ENCODE measurements at regions not wholly inside any gene's neighbourhood (a gene's known extent, or its start where the extent isn't known, plus 50 kb on each side); places are given as distances from the start of the nearest gene placed in this dataset.
"Not testable (repeated sequence)": the region's sequence is repeated elsewhere in the genome, so short reads cannot be mapped to it uniquely, and the experiment has no call there.

GRCh38 chr6:144681334-144681733 lies 396.2 kb downstream of the UTRN start:
- TF ChIP-seq ZNF274 (IDR thresholded peaks at IDR 0.05; ENCODE audit: low read depth, low read length) (no peak), SUZ12 (IDR thresholded peaks at IDR 0.05; ENCODE audit: extremely low read depth, insufficient read depth, insufficient read length) (no peak), YY1 (IDR thresholded peaks at IDR 0.05; ENCODE audit: insufficient read depth, insufficient read length) (no peak)
- H3K4me1 ChIP-seq (ENCODE audit: insufficient read depth, insufficient read length) = no peaks in the 10 kb centered on the region
- H3K36me3 ChIP-seq (ENCODE audit: insufficient read depth, insufficient read length, low read length) = no peaks in the 10 kb centered on the region
- no peak for DNase-seq (ENCODE audit: low read depth, low spot score)
- H3K9me3 ChIP-seq (ENCODE audit: insufficient read depth, low read length) = no peaks in the 10 kb centered on the region
- no peak overlapping the region for H3K9ac ChIP-seq (ENCODE audit: insufficient read length, low read depth)
- H3K4me3 ChIP-seq (ENCODE audit: insufficient read length, low read depth) = no peak overlapping the region
- H3K27me3 ChIP-seq (ENCODE audit: insufficient read depth, insufficient read length) = no peaks in the 10 kb centered on the region

- no peak for DNase-seq (ENCODE audit: low read depth, low spot score)
- Histone ChIP-seq H3K9ac (ENCODE audit: insufficient read length, low read depth) (no peak overlapping the region), H3K4me3 (ENCODE audit: insufficient read length, low read depth) (no peak overlapping the region), H3K9me3 (ENCODE audit: insufficient read depth, low read length) (peaks cover 4% of the 10 kb centered on the region; the same call in 1 of the 2 replicates), H3K36me3 (ENCODE audit: insufficient read depth, insufficient read length, low read length) (no peaks in the 10 kb centered on the region), H3K27me3 (ENCODE audit: insufficient read depth, insufficient read length) (no peaks in the 10 kb centered on the region), H3K4me1 (ENCODE audit: insufficient read depth, insufficient read length) (no peaks in the 10 kb centered on the region)
- TF ChIP-seq SUZ12 (IDR thresholded peaks at IDR 0.05; ENCODE audit: extremely low read depth, insufficient read depth, insufficient read length) (no peak), YY1 (IDR thresholded peaks at IDR 0.05; ENCODE audit: insufficient read depth, insufficient read length) (no peak), ZNF274 (IDR thresholded peaks at IDR 0.05; ENCODE audit: low read depth, low read length) (no peak)
These were observed 398.3 kb downstream of the UTRN start for GRCh38 chr6:144683216-144684070.

GRCh38 chr6:144688713-144689112 lies 403.6 kb downstream of the UTRN start:
- TF ChIP-seq YY1 (IDR thresholded peaks at IDR 0.05; ENCODE audit: insufficient read depth, insufficient read length) = no peak
- Histone ChIP-seq H3K4me3 (ENCODE audit: insufficient read length, low read depth) (no peak overlapping the region), H3K4me1 (ENCODE audit: insufficient read depth, insufficient read length) (no peaks in the 10 kb centered on the region), H3K27me3 (ENCODE audit: insufficient read depth, insufficient read length) (no peaks in the 10 kb centered on the region), H3K36me3 (ENCODE audit: insufficient read depth, insufficient read length, low read length) (no peaks in the 10 kb centered on the region), H3K9ac (ENCODE audit: insufficient read length, low read depth) (no peak overlapping the region), H3K9me3 (ENCODE audit: insufficient read depth, low read length) (peaks cover 10% of the 10 kb centered on the region)
- DNase-seq (ENCODE audit: low read depth, low spot score) = no peak

GRCh38 chr6:144689503-144690040 lies 404.4 kb downstream of the UTRN start:
- TF ChIP-seq SUZ12 (IDR thresholded peaks at IDR 0.05; ENCODE audit: extremely low read depth, insufficient read depth, insufficient read length) (no peak), ZNF274 (IDR thresholded peaks at IDR 0.05; ENCODE audit: low read depth, low read length) (no peak), YY1 (IDR thresholded peaks at IDR 0.05; ENCODE audit: insufficient read depth, insufficient read length) (no peak)
- Histone ChIP-seq H3K9ac (ENCODE audit: insufficient read length, low read depth) (no peak overlapping the region), H3K4me1 (ENCODE audit: insufficient read depth, insufficient read length) (no peaks in the 10 kb centered on the region), H3K4me3 (ENCODE audit: insufficient read length, low read depth) (no peak overlapping the region), H3K36me3 (ENCODE audit: insufficient read depth, insufficient read length, low read length) (no peaks in the 10 kb centered on the region), H3K9me3 (ENCODE audit: insufficient read depth, low read length) (peaks cover 10% of the 10 kb centered on the region), H3K27me3 (ENCODE audit: insufficient read depth, insufficient read length) (no peaks in the 10 kb centered on the region)
- DNase-seq (ENCODE audit: low read depth, low spot score) = no peak

- H3K36me3 ChIP-seq (ENCODE audit: insufficient read depth, insufficient read length, low read length) = no peaks in the 10 kb centered on the region
- TF ChIP-seq SUZ12 (IDR thresholded peaks at IDR 0.05; ENCODE audit: extremely low read depth, insufficient read depth, insufficient read length) (no peak), ZNF274 (IDR thresholded peaks at IDR 0.05; ENCODE audit: low read depth, low read length) (no peak), YY1 (IDR thresholded peaks at IDR 0.05; ENCODE audit: insufficient read depth, insufficient read length) (no peak)
- DNase-seq (ENCODE audit: low read depth, low spot score) = no peak
- peaks cover 10% of the 10 kb centered on the region for H3K9me3 ChIP-seq (ENCODE audit: insufficient read depth, low read length)
- H3K9ac ChIP-seq (ENCODE audit: insufficient read length, low read depth) = no peak overlapping the region
- H3K4me3 ChIP-seq (ENCODE audit: insufficient read length, low read depth) = no peak overlapping the region
- no peaks in the 10 kb centered on the region for H3K4me1 ChIP-seq (ENCODE audit: insufficient read depth, insufficient read length)
- H3K27me3 ChIP-seq (ENCODE audit: insufficient read depth, insufficient read length) = no peaks in the 10 kb centered on the region
These were observed 405.0 kb downstream of the UTRN start for GRCh38 chr6:144690133-144690532.

- TF ChIP-seq SUZ12 (IDR thresholded peaks at IDR 0.05; ENCODE audit: extremely low read depth, insufficient read depth, insufficient read length) = no peak
- no peak for TF ChIP-seq YY1 (IDR thresholded peaks at IDR 0.05; ENCODE audit: insufficient read depth, insufficient read length)
- TF ChIP-seq ZNF274 (IDR thresholded peaks at IDR 0.05; ENCODE audit: low read depth, low read length) = no peak
- no peak overlapping the region for H3K9ac ChIP-seq (ENCODE audit: insufficient read length, low read depth)
- H3K4me1 ChIP-seq (ENCODE audit: insufficient read depth, insufficient read length) = no peaks in the 10 kb centered on the region
- H3K36me3 ChIP-seq (ENCODE audit: insufficient read depth, insufficient read length, low read length) = no peaks in the 10 kb centered on the region
- DNase-seq (ENCODE audit: low read depth, low spot score) = no peak
- no peaks in the 10 kb centered on the region for H3K27me3 ChIP-seq (ENCODE audit: insufficient read depth, insufficient read length)
- peaks cover 10% of the 10 kb centered on the region for H3K9me3 ChIP-seq (ENCODE audit: insufficient read depth, low read length)
- no peak overlapping the region for H3K4me3 ChIP-seq (ENCODE audit: insufficient read length, low read depth)
These were observed 405.5 kb downstream of the UTRN start for GRCh38 chr6:144690666-144691065.

- H3K27me3 ChIP-seq (ENCODE audit: insufficient read depth, insufficient read length); H3K36me3 ChIP-seq (ENCODE audit: insufficient read depth, insufficient read length, low read length); H3K4me1 ChIP-seq (ENCODE audit: insufficient read depth, insufficient read length); H3K4me3 ChIP-seq (ENCODE audit: insufficient read length, low read depth); H3K9ac ChIP-seq (ENCODE audit: insufficient read length, low read depth); DNase-seq (ENCODE audit: low read depth, low spot score); H3K9me3 ChIP-seq (ENCODE audit: insufficient read depth, low read length): not testable (repeated sequence)
These were observed 406.9 kb downstream of the UTRN start for GRCh38 chr6:144692050-144692449.

Measured in NT2/D1 (cell line).